Activated naive CD8-positive, alpha-beta T cell treated with anti-CD3 and anti-CD28 coated beads, Interleukin-2, amount 50 U/mL, for 24 hours (primary cell): ENCODE measurements at regions not wholly inside any gene's neighbourhood (a gene's known extent, or its start where the extent isn't known, plus 50 kb on each side); places are given as distances from the start of the nearest gene placed in this dataset.

ENCODE experiments used
- ATAC-seq: fragments of 150-1000 bp; cut with Tn5 transposase; one replicate; pipeline ENCODE4 v1.10.0; 2021
- DNase-seq: peaks from one replicate; pipeline ENCODE4 v3.0.0; 2021
- H3K27ac Mint-ChIP-seq: one replicate; pipeline ENCODE4 v1.8.0; 2021; ENCODE audit warnings: mild to moderate bottlenecking, mixed read lengths
- H3K27me3 Mint-ChIP-seq: one replicate; pipeline ENCODE4 v1.8.0; 2021; ENCODE audit warnings: mixed read lengths
- H3K36me3 Mint-ChIP-seq: one replicate; pipeline ENCODE4 v1.8.0; 2021; ENCODE audit warnings: low read depth, mixed read lengths
- H3K4me1 Mint-ChIP-seq: one replicate; pipeline ENCODE4 v1.8.0; 2021; ENCODE audit warnings: mixed read lengths
- H3K4me3 Mint-ChIP-seq: one replicate; pipeline ENCODE4 v1.8.0; 2021; ENCODE audit warnings: mild to moderate bottlenecking, moderate library complexity, mixed read lengths
- H3K9me3 Mint-ChIP-seq: one replicate; pipeline ENCODE4 v1.8.0; 2021; ENCODE audit warnings: mixed read lengths

GRCh38 chr15:93565201-93565600, 476.2 kb upstream of the RGMA start:
- H3K27ac Mint-ChIP-seq = no peak overlapping the region
- peaks cover 2% of the 10 kb centered on the region for H3K27me3 Mint-ChIP-seq

DNA sequence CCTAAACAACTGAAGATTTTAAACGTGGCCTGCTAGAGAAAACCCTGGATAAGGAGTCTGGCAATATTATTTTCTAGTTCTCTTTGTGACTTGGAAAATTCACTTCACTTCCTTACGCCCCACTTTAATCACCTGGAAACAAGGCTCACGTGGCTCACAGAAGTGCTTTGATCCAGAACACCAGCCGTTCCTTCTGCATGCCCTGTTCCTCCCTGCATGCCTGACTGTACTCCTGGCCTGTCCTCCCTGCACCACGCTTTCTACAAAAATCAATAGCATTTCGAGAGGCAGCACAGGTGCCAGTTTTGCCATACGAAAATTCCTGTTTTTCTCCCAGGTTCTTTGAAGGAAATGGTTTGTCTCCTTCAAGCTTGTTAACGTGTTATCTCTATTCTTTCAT, 474.2 kb upstream of the RGMA start:
- Mint-ChIP-seq H3K27me3 (peaks cover 2% of the 10 kb centered on the region), H3K4me3 (no peak overlapping the region), H3K9me3 (no peaks in the 10 kb centered on the region), H3K27ac (no peak overlapping the region), H3K36me3 (no peaks in the 10 kb centered on the region), H3K4me1 (no peaks in the 10 kb centered on the region)
- no peak for DNase-seq
- ATAC-seq = no peak

More at GRCh38 chr15:93565201-93565600, 476.2 kb upstream of the RGMA start:
- no peaks in the 10 kb centered on the region for H3K36me3 Mint-ChIP-seq
- no peaks in the 10 kb centered on the region for H3K9me3 Mint-ChIP-seq
- no peak for ATAC-seq
- no peaks in the 10 kb centered on the region for H3K4me1 Mint-ChIP-seq
- no peak overlapping the region for H3K4me3 Mint-ChIP-seq
- DNase-seq = no peak

GRCh38 chr15:93562395-93563123, 473.5 kb upstream of the RGMA start:
- Mint-ChIP-seq H3K36me3 (no peaks in the 10 kb centered on the region), H3K27me3 (peaks cover 2% of the 10 kb centered on the region), H3K4me3 (no peak overlapping the region), H3K4me1 (no peaks in the 10 kb centered on the region), H3K9me3 (no peaks in the 10 kb centered on the region), H3K27ac (no peak overlapping the region)
- DNase-seq (no peak), ATAC-seq (no peak)

- Mint-ChIP-seq H3K4me3 (no peak overlapping the region), H3K36me3 (no peaks in the 10 kb centered on the region), H3K9me3 (no peaks in the 10 kb centered on the region), H3K4me1 (no peaks in the 10 kb centered on the region), H3K27ac (no peak overlapping the region), H3K27me3 (no peaks in the 10 kb centered on the region)
- DNase-seq = no peak
- ATAC-seq = no peak
Measured at GRCh38 chr15:93557696-93558095, 468.7 kb upstream of the RGMA start.

DNA sequence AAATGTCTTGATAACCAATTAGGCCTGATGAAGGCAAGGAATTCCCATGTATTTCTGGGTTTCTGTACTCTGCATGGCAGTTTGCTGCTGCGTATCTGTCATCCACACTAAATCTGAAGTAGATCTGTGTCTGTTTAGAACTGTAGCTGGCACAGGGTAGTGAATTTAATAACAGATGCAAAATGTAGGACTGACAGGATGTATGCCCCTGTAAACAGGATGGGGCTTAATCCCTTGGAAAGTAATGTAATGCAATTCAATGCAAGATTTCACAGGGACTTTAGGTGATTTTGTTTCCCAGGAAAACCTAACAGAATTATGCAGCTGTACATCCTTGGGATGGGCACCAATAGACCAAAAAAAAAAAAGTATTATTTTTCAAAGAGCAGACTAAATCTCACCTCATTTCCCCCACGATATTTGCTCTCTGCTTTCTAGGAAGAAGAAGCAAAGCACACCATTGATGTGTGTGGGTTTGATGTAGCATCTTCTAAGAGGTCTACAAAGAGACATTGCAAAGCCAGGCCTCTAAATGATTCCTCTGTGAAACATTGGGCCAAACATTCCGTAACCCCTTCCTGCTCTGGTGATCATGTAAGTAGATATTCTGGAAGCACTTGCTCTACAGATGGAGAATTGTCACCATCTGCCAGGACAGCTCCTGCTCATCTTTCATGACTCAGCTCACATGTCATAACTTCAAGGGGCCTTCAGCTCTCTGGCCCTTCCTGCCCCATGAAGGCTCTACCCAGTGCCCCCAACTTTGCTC, 464.3 kb upstream of the RGMA start:
- H3K4me1 Mint-ChIP-seq = no peaks in the 10 kb centered on the region
- H3K4me3 Mint-ChIP-seq = no peak overlapping the region
- H3K27ac Mint-ChIP-seq = no peak overlapping the region

DNA sequence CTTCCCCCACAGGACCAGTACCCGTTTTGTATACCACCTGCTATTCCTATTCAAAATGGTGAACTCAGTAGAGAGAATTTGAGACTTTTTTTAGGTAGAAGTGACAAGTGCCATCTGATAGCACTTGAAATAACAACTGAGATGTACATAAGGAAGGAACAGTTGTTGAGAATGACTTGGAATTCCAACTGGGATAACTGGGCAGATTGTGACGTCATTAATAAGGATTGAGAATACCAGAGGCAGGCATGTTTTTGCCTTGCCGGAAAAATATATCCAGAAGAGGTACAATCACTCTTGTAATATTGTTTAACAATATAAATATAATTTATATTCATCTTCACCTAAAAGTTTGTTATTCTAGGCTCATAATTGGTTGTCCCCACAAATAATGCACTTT, 454.1 kb upstream of the RGMA start:
- Mint-ChIP-seq H3K27me3 (peaks cover 1% of the 10 kb centered on the region), H3K4me3 (no peak overlapping the region), H3K27ac (no peak overlapping the region), H3K4me1 (no peaks in the 10 kb centered on the region), H3K36me3 (no peaks in the 10 kb centered on the region), H3K9me3 (peaks cover 5% of the 10 kb centered on the region)
- no peak for ATAC-seq
- no peak for DNase-seq

More for the DNA sequence above, 464.3 kb upstream of the RGMA start:
- ATAC-seq (no peak), DNase-seq (no peak)
- Mint-ChIP-seq H3K36me3 (no peaks in the 10 kb centered on the region), H3K27me3 (peaks cover 9% of the 10 kb centered on the region), H3K9me3 (no peaks in the 10 kb centered on the region)

- no peaks in the 10 kb centered on the region for H3K4me1 Mint-ChIP-seq
- no peak overlapping the region for H3K27ac Mint-ChIP-seq
- H3K27me3 Mint-ChIP-seq = peaks cover 7% of the 10 kb centered on the region
- no peaks in the 10 kb centered on the region for H3K36me3 Mint-ChIP-seq
- no peak overlapping the region for H3K4me3 Mint-ChIP-seq
- H3K9me3 Mint-ChIP-seq = no peaks in the 10 kb centered on the region
- DNase-seq = no peak
- no peak for ATAC-seq
Measured at GRCh38 chr15:93527374-93528050, 438.5 kb upstream of the RGMA start.

- H3K4me1 Mint-ChIP-seq = no peaks in the 10 kb centered on the region
- H3K27me3 Mint-ChIP-seq = peaks cover 7% of the 10 kb centered on the region
- H3K9me3 Mint-ChIP-seq = no peaks in the 10 kb centered on the region
- DNase-seq (no peak), ATAC-seq (no peak)
- H3K4me3 Mint-ChIP-seq = no peak overlapping the region
- H3K36me3 Mint-ChIP-seq = no peaks in the 10 kb centered on the region
- no peak overlapping the region for H3K27ac Mint-ChIP-seq
Measured at GRCh38 chr15:93524432-93524831, 435.4 kb upstream of the RGMA start.

DNA sequence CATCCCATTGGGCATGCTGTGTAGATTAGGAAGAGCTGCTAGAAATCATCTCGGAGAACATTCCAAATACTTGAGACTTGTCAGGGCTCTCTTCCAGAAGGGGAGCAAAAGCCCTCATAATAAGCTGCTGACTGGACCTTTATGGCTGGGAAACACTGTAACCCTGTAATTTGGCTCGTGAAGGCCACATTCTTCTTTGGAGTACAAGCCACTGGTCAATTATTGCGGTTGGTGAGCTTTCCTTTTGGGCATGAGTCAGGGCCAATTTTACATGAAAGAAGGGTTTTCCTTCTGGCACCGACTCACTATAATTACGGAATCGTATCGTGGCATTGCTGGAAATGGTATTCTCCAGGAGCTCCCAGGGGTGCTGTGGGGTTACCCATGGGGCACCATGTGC, 434.5 kb upstream of the RGMA start:
- peaks cover 7% of the 10 kb centered on the region for H3K27me3 Mint-ChIP-seq
- H3K9me3 Mint-ChIP-seq = no peaks in the 10 kb centered on the region
- no peak for DNase-seq
- H3K4me3 Mint-ChIP-seq = no peak overlapping the region
- no peak overlapping the region for H3K27ac Mint-ChIP-seq
- no peaks in the 10 kb centered on the region for H3K36me3 Mint-ChIP-seq
- no peaks in the 10 kb centered on the region for H3K4me1 Mint-ChIP-seq
- no peak for ATAC-seq

GRCh38 chr15:93520206-93520605, 431.2 kb upstream of the RGMA start:
- Mint-ChIP-seq H3K4me1 (no peaks in the 10 kb centered on the region), H3K4me3 (no peak overlapping the region), H3K27ac (no peak overlapping the region), H3K27me3 (peaks cover 7% of the 10 kb centered on the region), H3K9me3 (no peaks in the 10 kb centered on the region), H3K36me3 (no peaks in the 10 kb centered on the region)
- DNase-seq (no peak), ATAC-seq (no peak)

DNA sequence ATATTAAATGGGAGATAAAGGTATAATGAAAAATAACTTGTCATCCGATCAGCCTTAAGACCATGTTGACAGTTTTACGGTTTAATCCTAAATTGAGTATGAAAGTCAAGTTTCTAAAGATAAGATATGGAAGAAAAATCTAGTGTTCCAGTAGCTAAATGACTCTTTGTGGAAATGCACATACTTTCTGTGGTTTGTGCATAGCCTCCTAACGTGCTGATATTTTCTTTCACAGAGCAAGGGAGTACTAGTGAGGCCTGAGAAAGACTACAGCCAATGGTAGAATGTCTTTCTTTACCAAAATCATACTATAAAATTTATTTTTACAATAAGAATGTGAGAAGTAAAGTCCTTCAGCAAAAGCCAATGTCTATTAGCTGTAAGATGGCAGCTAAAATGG, 430.6 kb upstream of the RGMA start:
- H3K27me3 Mint-ChIP-seq = peaks cover 5% of the 10 kb centered on the region
- no peaks in the 10 kb centered on the region for H3K9me3 Mint-ChIP-seq
- no peak overlapping the region for H3K4me3 Mint-ChIP-seq
- no peaks in the 10 kb centered on the region for H3K36me3 Mint-ChIP-seq
- DNase-seq (no peak), ATAC-seq (no peak)
- H3K4me1 Mint-ChIP-seq = no peaks in the 10 kb centered on the region
- H3K27ac Mint-ChIP-seq = no peak overlapping the region

DNA sequence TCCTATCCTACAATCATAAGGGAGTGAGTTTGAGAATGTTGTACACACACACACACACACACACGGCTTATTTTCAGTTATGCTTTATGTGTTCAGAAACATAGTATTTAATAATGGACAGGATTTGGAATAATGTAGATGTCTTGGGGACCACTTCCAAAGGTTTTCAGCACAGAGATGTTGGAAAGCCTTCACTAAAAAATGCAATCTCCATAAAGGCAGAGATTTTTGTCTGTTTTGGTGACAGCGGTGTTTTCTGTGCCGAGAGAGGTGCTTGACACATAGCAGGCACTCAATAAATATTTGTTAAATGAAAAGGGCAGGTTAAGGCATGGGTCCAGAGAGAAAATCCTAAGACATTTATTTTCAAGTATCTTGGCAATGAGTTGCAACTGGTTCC, 428.2 kb upstream of the RGMA start:
- no peak for ATAC-seq
- no peak for DNase-seq
- Mint-ChIP-seq H3K36me3 (no peaks in the 10 kb centered on the region), H3K27ac (no peak overlapping the region), H3K4me3 (no peak overlapping the region), H3K9me3 (no peaks in the 10 kb centered on the region), H3K4me1 (no peaks in the 10 kb centered on the region), H3K27me3 (no peaks in the 10 kb centered on the region)

GRCh38 chr15:93515256-93516051, 426.4 kb upstream of the RGMA start:
- H3K27me3 Mint-ChIP-seq = no peaks in the 10 kb centered on the region
- ATAC-seq (no peak), DNase-seq (no peak)

GRCh38 chr15:93506646-93507045, 417.6 kb upstream of the RGMA start:
- no peaks in the 10 kb centered on the region for H3K27me3 Mint-ChIP-seq
- H3K9me3 Mint-ChIP-seq = no peaks in the 10 kb centered on the region
- H3K4me3 Mint-ChIP-seq = no peak overlapping the region
- H3K4me1 Mint-ChIP-seq = no peaks in the 10 kb centered on the region
- ATAC-seq = no peak
- no peaks in the 10 kb centered on the region for H3K36me3 Mint-ChIP-seq
- H3K27ac Mint-ChIP-seq = no peak overlapping the region
- DNase-seq = no peak

More at GRCh38 chr15:93515256-93516051, 426.4 kb upstream of the RGMA start:
- no peaks in the 10 kb centered on the region for H3K36me3 Mint-ChIP-seq
- H3K27ac Mint-ChIP-seq = no peak overlapping the region
- H3K4me1 Mint-ChIP-seq = no peaks in the 10 kb centered on the region
- no peak overlapping the region for H3K4me3 Mint-ChIP-seq
- no peaks in the 10 kb centered on the region for H3K9me3 Mint-ChIP-seq
